ENCODE measurements at regions not wholly inside any gene's neighbourhood (a gene's known extent, or its start where the extent isn't known, plus 50 kb on each side); places are given as distances from the start of the nearest gene placed in this dataset.
"Not testable (repeated sequence)": the region's sequence is repeated elsewhere in the genome, so short reads cannot be mapped to it uniquely, and the experiment has no call there.

- no peaks in the 10 kb centered on the region for H3K4me1 Mint-ChIP-seq (ENCODE audit: low read depth)
- H3K36me3 Mint-ChIP-seq (ENCODE audit: low read depth): no peaks in the 10 kb centered on the region
- H3K27ac Mint-ChIP-seq: no peak overlapping the region
- no peak for DNase-seq (ENCODE audit: low spot score)
- intact Hi-C loops (cut with micrococcal nuclease): no loop called here
- H3K4me3 Mint-ChIP-seq: no peak overlapping the region
- no peaks in the 10 kb centered on the region for H3K9me3 Mint-ChIP-seq
- no peaks in the 10 kb centered on the region for H3K27me3 Mint-ChIP-seq (ENCODE audit: insufficient read depth)
Observed at GRCh38 chr5:60445427-60445826, 254.5 kb downstream of the DEPDC1B start.

- Mint-ChIP-seq H3K4me3 (no peak overlapping the region), H3K27ac (no peak overlapping the region), H3K9me3 (no peaks in the 10 kb centered on the region), H3K36me3 (ENCODE audit: low read depth) (no peaks in the 10 kb centered on the region), H3K4me1 (ENCODE audit: low read depth) (no peaks in the 10 kb centered on the region), H3K27me3 (ENCODE audit: insufficient read depth) (no peaks in the 10 kb centered on the region)
- DNase-seq (ENCODE audit: low spot score): no peak
- intact Hi-C loops (cut with micrococcal nuclease): no loop called here
Observed at GRCh38 chr5:60444661-60445360, 255.2 kb downstream of the DEPDC1B start.

GRCh38 chr5:60439552-60439951 is 260.4 kb downstream of the DEPDC1B start:
- DNase-seq (ENCODE audit: low spot score): no peak
- Mint-ChIP-seq H3K27ac (no peak overlapping the region), H3K4me1 (ENCODE audit: low read depth) (no peaks in the 10 kb centered on the region), H3K4me3 (no peak overlapping the region), H3K36me3 (ENCODE audit: low read depth) (no peaks in the 10 kb centered on the region), H3K9me3 (no peaks in the 10 kb centered on the region), H3K27me3 (ENCODE audit: insufficient read depth) (no peaks in the 10 kb centered on the region)
- intact Hi-C loops (cut with micrococcal nuclease): no loop called here

GRCh38 chr5:60437308-60437707 is 262.7 kb downstream of the DEPDC1B start:
- Mint-ChIP-seq H3K9me3 (no peaks in the 10 kb centered on the region), H3K27ac (no peak overlapping the region), H3K4me1 (ENCODE audit: low read depth) (no peaks in the 10 kb centered on the region), H3K4me3 (no peak overlapping the region), H3K27me3 (ENCODE audit: insufficient read depth) (no peaks in the 10 kb centered on the region), H3K36me3 (ENCODE audit: low read depth) (no peaks in the 10 kb centered on the region)
- DNase-seq (ENCODE audit: low spot score): no peak
- intact Hi-C loops (cut with micrococcal nuclease): no loop called here

GRCh38 chr5:60436518-60436917 is 263.4 kb downstream of the DEPDC1B start:
- no peaks in the 10 kb centered on the region for H3K27me3 Mint-ChIP-seq (ENCODE audit: insufficient read depth)
- no peaks in the 10 kb centered on the region for H3K36me3 Mint-ChIP-seq (ENCODE audit: low read depth)
- H3K4me1 Mint-ChIP-seq (ENCODE audit: low read depth): no peaks in the 10 kb centered on the region
- no peak overlapping the region for H3K27ac Mint-ChIP-seq
- no peak for DNase-seq (ENCODE audit: low spot score)
- H3K4me3 Mint-ChIP-seq: no peak overlapping the region
- H3K9me3 Mint-ChIP-seq: no peaks in the 10 kb centered on the region
- intact Hi-C loops (cut with micrococcal nuclease): no loop called here

GRCh38 chr5:60435808-60436207 is 264.2 kb downstream of the DEPDC1B start:
- intact Hi-C loops (cut with micrococcal nuclease): no loop called here
- H3K36me3 Mint-ChIP-seq (ENCODE audit: low read depth): no peaks in the 10 kb centered on the region
- H3K27ac Mint-ChIP-seq: no peak overlapping the region
- H3K4me1 Mint-ChIP-seq (ENCODE audit: low read depth): no peaks in the 10 kb centered on the region
- no peak for DNase-seq (ENCODE audit: low spot score)
- H3K27me3 Mint-ChIP-seq (ENCODE audit: insufficient read depth): no peaks in the 10 kb centered on the region
- H3K9me3 Mint-ChIP-seq: no peaks in the 10 kb centered on the region
- H3K4me3 Mint-ChIP-seq: no peak overlapping the region

- H3K4me3 Mint-ChIP-seq; H3K4me1 Mint-ChIP-seq (ENCODE audit: low read depth); H3K27me3 Mint-ChIP-seq (ENCODE audit: insufficient read depth); H3K36me3 Mint-ChIP-seq (ENCODE audit: low read depth); H3K27ac Mint-ChIP-seq; intact Hi-C loops (cut with micrococcal nuclease); H3K9me3 Mint-ChIP-seq; DNase-seq (ENCODE audit: low spot score): not testable (repeated sequence)
Observed at GRCh38 chr5:60426189-60426588, 273.8 kb downstream of the DEPDC1B start.

DNA sequence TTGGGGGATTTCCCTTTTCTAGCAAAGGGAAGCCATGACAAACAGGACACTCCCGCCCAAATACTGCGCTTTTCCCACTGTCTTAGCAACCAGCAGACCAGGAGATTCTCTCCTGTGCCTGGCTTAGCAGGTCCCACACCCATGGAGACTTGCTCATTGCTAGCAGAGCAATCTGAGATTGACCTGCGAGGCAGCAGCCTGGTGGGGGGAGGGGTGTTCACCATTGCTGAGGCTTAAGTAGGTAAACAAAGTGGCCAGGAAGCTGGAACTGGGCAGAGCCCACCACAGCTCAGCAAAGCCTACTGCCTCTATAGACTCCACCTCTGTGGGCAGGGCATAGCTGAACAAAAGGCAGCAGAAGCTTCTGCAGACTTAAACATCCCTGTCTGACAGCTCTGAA is 279.2 kb downstream of the DEPDC1B start:
- H3K27ac Mint-ChIP-seq; H3K4me3 Mint-ChIP-seq; H3K27me3 Mint-ChIP-seq (ENCODE audit: insufficient read depth); DNase-seq (ENCODE audit: low spot score); H3K36me3 Mint-ChIP-seq (ENCODE audit: low read depth); H3K9me3 Mint-ChIP-seq; H3K4me1 Mint-ChIP-seq (ENCODE audit: low read depth); intact Hi-C loops (cut with micrococcal nuclease): not testable (repeated sequence)

DNA sequence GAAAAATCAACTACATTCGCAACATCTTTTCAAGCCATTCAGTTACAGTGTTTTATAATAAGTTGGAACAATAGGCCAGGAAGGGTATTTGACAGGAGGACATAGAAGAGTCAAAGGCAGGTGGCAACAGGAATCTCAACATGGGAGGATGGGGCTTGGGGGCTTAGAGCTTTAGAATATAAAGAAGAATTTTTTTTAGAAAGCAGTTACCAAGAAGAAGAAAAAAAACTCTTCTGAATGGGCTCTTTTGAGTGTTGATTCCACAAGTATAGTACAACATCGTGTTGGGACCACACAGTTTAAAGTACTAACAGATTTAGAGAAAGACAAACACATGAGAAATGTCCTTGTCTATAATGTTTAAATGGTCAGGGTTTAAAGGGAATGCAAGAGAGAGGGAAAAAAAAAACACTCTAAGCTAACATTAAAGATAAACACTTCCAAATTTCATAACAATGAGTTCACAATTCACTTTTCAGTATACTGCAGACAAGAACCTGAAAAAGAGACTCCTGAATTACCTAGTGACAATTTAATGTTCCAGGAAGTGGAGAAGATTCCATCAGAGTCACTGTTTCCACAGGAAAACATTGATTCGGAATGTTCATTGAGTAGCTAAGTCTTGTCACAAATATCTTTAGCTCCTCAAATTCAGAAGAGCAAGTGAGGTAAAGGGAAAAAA is 282.3 kb downstream of the DEPDC1B start:
- no peak overlapping the region for H3K27ac Mint-ChIP-seq
- peaks cover 5% of the 10 kb centered on the region for H3K9me3 Mint-ChIP-seq
- no peak for DNase-seq (ENCODE audit: low spot score)
- intact Hi-C loops (cut with micrococcal nuclease): no loop called here
- no peaks in the 10 kb centered on the region for H3K27me3 Mint-ChIP-seq (ENCODE audit: insufficient read depth)
- no peak overlapping the region for H3K4me3 Mint-ChIP-seq
- H3K36me3 Mint-ChIP-seq (ENCODE audit: low read depth): no peaks in the 10 kb centered on the region
- no peaks in the 10 kb centered on the region for H3K4me1 Mint-ChIP-seq (ENCODE audit: low read depth)

DNA sequence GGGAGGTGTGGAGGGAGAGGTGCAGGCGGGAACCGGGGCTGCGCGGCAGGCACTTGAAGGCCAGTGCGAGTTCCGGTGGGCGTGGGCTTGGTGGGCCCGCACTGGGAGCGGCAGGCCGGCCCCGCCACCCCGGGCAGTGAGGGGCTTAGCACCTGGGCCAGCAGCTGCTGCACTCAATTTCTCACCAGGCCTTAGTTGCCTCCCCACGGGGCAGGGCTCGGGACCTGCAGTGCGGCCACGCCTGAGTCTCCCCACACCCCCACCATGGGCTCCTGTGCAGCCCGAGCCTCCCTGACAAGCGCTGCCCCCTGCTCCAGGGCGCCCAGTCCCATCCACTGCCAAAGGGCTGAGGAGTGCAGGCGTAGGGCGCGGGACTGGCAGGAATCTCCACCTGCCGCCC is 284.5 kb downstream of the DEPDC1B start:
- no peak for DNase-seq (ENCODE audit: low spot score)
- peaks cover 5% of the 10 kb centered on the region for H3K9me3 Mint-ChIP-seq
- H3K27me3 Mint-ChIP-seq (ENCODE audit: insufficient read depth): no peaks in the 10 kb centered on the region
- H3K27ac Mint-ChIP-seq: no peak overlapping the region
- intact Hi-C loops (cut with micrococcal nuclease): no loop called here
- no peaks in the 10 kb centered on the region for H3K4me1 Mint-ChIP-seq (ENCODE audit: low read depth)
- no peaks in the 10 kb centered on the region for H3K36me3 Mint-ChIP-seq (ENCODE audit: low read depth)
- H3K4me3 Mint-ChIP-seq: no peak overlapping the region

DNA sequence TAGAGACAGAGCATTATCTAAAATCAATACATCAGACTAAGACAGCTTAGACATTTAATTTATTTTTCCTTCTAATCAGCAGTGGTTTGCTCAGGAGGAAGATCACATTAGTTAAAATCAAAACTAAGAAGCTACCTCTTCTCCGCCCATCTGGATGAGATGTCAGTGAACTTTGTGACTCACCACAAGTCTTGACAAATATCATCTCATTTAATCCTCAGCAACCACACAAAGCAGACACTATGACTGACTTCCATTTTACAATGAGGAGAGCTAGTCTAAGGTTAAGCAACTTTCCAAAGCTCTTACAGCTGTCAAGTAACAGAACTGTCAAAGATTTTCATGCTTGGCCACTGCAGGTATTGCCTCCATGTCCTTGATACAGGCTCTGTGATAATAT is 289.5 kb downstream of the DEPDC1B start:
- Mint-ChIP-seq H3K36me3 (ENCODE audit: low read depth) (no peaks in the 10 kb centered on the region), H3K4me3 (no peak overlapping the region), H3K27ac (no peak overlapping the region), H3K4me1 (ENCODE audit: low read depth) (no peaks in the 10 kb centered on the region), H3K27me3 (ENCODE audit: insufficient read depth) (no peaks in the 10 kb centered on the region), H3K9me3 (no peaks in the 10 kb centered on the region)
- intact Hi-C loops (cut with micrococcal nuclease): no loop called here
- no peak for DNase-seq (ENCODE audit: low spot score)

GRCh38 chr5:60404171-60404570 is 295.8 kb downstream of the DEPDC1B start:
- no peaks in the 10 kb centered on the region for H3K27me3 Mint-ChIP-seq (ENCODE audit: insufficient read depth)
- DNase-seq (ENCODE audit: low spot score): no peak
- intact Hi-C loops (cut with micrococcal nuclease): no loop called here
- H3K36me3 Mint-ChIP-seq (ENCODE audit: low read depth): no peaks in the 10 kb centered on the region
- H3K27ac Mint-ChIP-seq: no peak overlapping the region
- H3K4me1 Mint-ChIP-seq (ENCODE audit: low read depth): no peaks in the 10 kb centered on the region
- no peak overlapping the region for H3K4me3 Mint-ChIP-seq
- H3K9me3 Mint-ChIP-seq: no peaks in the 10 kb centered on the region

GRCh38 chr5:60403343-60404006 is 296.5 kb downstream of the DEPDC1B start:
- Mint-ChIP-seq H3K36me3 (ENCODE audit: low read depth) (no peaks in the 10 kb centered on the region), H3K9me3 (no peaks in the 10 kb centered on the region), H3K4me1 (ENCODE audit: low read depth) (no peaks in the 10 kb centered on the region), H3K4me3 (no peak overlapping the region), H3K27ac (no peak overlapping the region), H3K27me3 (ENCODE audit: insufficient read depth) (no peaks in the 10 kb centered on the region)
- no peak for DNase-seq (ENCODE audit: low spot score)
- intact Hi-C loops (cut with micrococcal nuclease): no loop called here

Measured in activated T-helper 1 cell treated with anti-CD3 and anti-CD28 coated beads, Interleukin-12 subunit alpha, Interleukin-12 subunit beta, Interleukin-2, Interleukin-4 antibody, amounts not matched to agents 30 ng/mL and 10 ng/mL and 1 ng/mL, durations not matched to agents 14 hours and 24 hours and 36 hours (primary cell).